ENCODE measurements at regions not wholly inside any gene's neighbourhood (a gene's known extent, or its start where the extent isn't known, plus 50 kb on each side); places are given as distances from the start of the nearest gene placed in this dataset.

GRCh38 chr10:90274721-90275468, 573.5 kb downstream of the KIF20B start:
- TF ChIP-seq CTCF (IDR thresholded peaks at IDR 0.05): no peak
- no peak for TF ChIP-seq POLR2A (IDR thresholded peaks at IDR 0.05; ENCODE audit: low read length)
- no peak for TF ChIP-seq RCOR1 (IDR thresholded peaks at IDR 0.05; ENCODE audit: low read depth, low read length)
- no peak for TF ChIP-seq HDAC2 (IDR thresholded peaks at IDR 0.05)
- no peak for TF ChIP-seq CEBPB (IDR thresholded peaks at IDR 0.05)
- no peak for TF ChIP-seq BHLHE40 (IDR thresholded peaks at IDR 0.05; ENCODE audit: low read depth, low read length)
- no peak for TF ChIP-seq REST (IDR thresholded peaks at IDR 0.05)
- TF ChIP-seq ELK1 (IDR thresholded peaks at IDR 0.05; ENCODE audit: low read depth, low read length): no peak
